Thyroid gland (tissue), 4 donors: ENCODE measurements at regions not wholly inside any gene's neighbourhood (a gene's known extent, or its start where the extent isn't known, plus 50 kb on each side); places are given as distances from the start of the nearest gene placed in this dataset. TPM values are rescaled to one million over a fixed set of nuclear protein-coding genes. Genes with fewer than 3 reads are reported as not detected.
A peak's percentile ranks its signal among the peaks of the same experiment; 100 is the strongest.

Source experiments
- DNase-seq, 2 donors: peaks; one replicate each; pipeline ENCODE4 v3.0.0-alpha.2; 2019
- H3K27ac ChIP-seq, 3 donors: fragments of 200-600 bp; sonication (generic); 1 replicate in 2 of 3; 2 replicates in 1 of 3; pipeline ENCODE4 v1.5.1; 2016 to 2019; ENCODE audit warnings: mild to moderate bottlenecking in 1 of 3, moderate library complexity in 1 of 3
- H3K27me3 ChIP-seq: fragments of 200-600 bp; sonication (generic); one replicate; pipeline ENCODE4 v1.5.1; 2019
- H3K36me3 ChIP-seq, 2 donors: fragments of 200-600 bp; sonication (generic); one replicate each; pipeline ENCODE4 v1.5.1; 2016 to 2019
- H3K4me1 ChIP-seq, 2 donors: fragments of 200-600 bp; sonication (generic); one replicate each; pipeline ENCODE4 v1.5.1; 2017 to 2019
- H3K4me3 ChIP-seq, 3 donors: fragments of 200-600 bp; sonication (generic); replicated peaks in 1 of 3; 1 replicate in 2 of 3; 2 replicates in 1 of 3; pipeline ENCODE4 v1.5.1; 2016; ENCODE audit warnings: mild to moderate bottlenecking in 1 of 3
- H3K9me3 ChIP-seq: fragments of 200-600 bp; sonication (generic); one replicate; pipeline ENCODE4 v1.5.1; 2017
- POLR2A ChIP-seq, 2 donors: fragments of 450-650 bp; IDR thresholded peaks; one replicate each; pipeline ENCODE4 v1.6.1; 2017; ENCODE audit warnings: antibody characterized with exemption in 2 of 2, mild to moderate bottlenecking in 2 of 2, moderate library complexity in 1 of 2
- WGBS, 2 donors: methylation state at CpG; one replicate each; pipeline ENCODE4 v1.1.5; 2017; 5-methylcytosine and 5-hydroxymethylcytosine counted together
- intact Hi-C: fragments of 100-400 bp; cut with DNase I; formaldehyde crosslinking; loops from one replicate; pipeline ENCODE4 v1.15.1; 2023
- small RNA-seq: library from RNA; depleted of rRNA; stranded (forward); fragments of <200 nt; gene quantifications from one replicate; pipeline ENCODE3, GENCODE V24; 2016
- TF ChIP-seq, protein P1 (sequence below), 6 experiments: fragments of 200-600 bp in 3 of 6; fragments of 450-650 bp in 3 of 6; sonication (generic) in 3 of 6; IDR thresholded peaks; one replicate each; pipeline ENCODE4 v1.5.1; 2016 to 2019; ENCODE audit warnings: antibody characterized with exemption in 6 of 6, mild to moderate bottlenecking in 2 of 6, inconsistent platforms in 1 of 6, moderate library complexity in 1 of 6

DNA sequence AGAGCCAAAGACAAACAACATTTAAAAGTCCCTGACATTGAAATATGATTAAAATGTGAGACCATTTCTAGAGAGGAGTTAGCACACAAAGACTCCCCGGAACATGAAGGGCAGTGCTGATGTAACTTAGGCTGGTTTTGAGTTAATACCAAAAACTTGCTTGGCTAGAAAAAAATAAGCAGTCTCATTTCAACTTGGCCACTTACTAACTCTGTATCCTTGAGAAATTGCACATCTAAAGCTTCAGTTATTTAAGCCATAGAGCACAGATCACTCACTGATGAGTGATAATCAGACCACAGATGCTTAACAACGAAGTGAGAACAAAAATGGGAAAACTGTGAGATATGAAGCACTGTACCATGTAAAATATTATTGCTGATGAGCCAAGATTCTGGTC is 65.9 kb upstream of the MAOA start:
- TF ChIP-seq, protein P1, sequence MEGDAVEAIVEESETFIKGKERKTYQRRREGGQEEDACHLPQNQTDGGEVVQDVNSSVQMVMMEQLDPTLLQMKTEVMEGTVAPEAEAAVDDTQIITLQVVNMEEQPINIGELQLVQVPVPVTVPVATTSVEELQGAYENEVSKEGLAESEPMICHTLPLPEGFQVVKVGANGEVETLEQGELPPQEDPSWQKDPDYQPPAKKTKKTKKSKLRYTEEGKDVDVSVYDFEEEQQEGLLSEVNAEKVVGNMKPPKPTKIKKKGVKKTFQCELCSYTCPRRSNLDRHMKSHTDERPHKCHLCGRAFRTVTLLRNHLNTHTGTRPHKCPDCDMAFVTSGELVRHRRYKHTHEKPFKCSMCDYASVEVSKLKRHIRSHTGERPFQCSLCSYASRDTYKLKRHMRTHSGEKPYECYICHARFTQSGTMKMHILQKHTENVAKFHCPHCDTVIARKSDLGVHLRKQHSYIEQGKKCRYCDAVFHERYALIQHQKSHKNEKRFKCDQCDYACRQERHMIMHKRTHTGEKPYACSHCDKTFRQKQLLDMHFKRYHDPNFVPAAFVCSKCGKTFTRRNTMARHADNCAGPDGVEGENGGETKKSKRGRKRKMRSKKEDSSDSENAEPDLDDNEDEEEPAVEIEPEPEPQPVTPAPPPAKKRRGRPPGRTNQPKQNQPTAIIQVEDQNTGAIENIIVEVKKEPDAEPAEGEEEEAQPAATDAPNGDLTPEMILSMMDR (IDR thresholded peaks at IDR 0.05), result no peak
- TF ChIP-seq POLR2A (IDR thresholded peaks at IDR 0.05), result no peak
- Histone ChIP-seq H3K9me3 (no peaks in the 10 kb centered on the region), H3K27ac (peak overlapping the region; percentile 68 to 87 (median 72)), H3K4me3 (no peak overlapping the region), H3K36me3 (no peaks in the 10 kb centered on the region), H3K27me3 (no peaks in the 10 kb centered on the region), H3K4me1 (peaks cover 0 to 20% of the 10 kb centered on the region in 2 donors)
- intact Hi-C loops, result no loop called here
- no peak for DNase-seq
- WGBS, 2 donors, result 20 to 34% methylated on average over 2 of the region's 2 CpGs

DNA sequence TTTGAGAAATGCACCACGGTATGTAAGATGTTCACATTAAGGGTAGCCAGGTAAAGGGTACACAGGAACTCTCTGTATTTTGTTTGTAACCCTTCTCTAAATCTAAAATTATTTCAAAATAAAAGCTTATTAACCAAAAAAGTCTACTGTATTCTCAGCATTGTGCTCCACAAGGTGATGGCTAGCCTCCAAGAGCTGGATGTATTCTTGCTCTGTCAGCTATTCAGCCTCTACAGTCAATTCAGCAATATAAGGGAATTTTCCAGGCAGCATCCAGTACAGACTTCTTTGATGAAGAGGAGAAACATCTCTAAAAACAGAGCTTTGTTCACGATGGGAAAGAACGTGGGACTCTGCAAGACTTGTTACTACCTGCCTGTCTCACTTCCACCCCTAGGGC is 63.5 kb upstream of the MAOA start:
- Histone ChIP-seq H3K4me1 (peaks cover 0 to 20% of the 10 kb centered on the region in 2 donors), H3K27me3 (no peaks in the 10 kb centered on the region), H3K27ac (peak overlapping the region in 1 of 3 donors; percentile 21), H3K9me3 (no peaks in the 10 kb centered on the region), H3K4me3 (no peak overlapping the region), H3K36me3 (no peaks in the 10 kb centered on the region)
- WGBS, 2 donors, result 47 to 52% methylated on average over 3 of the region's 3 CpGs
- intact Hi-C loops, result no loop called here
- TF ChIP-seq, protein P1 (IDR thresholded peaks at IDR 0.05), result no peak
- TF ChIP-seq POLR2A (IDR thresholded peaks at IDR 0.05), result no peak
- peak; percentile 30 to 45 for DNase-seq

DNA sequence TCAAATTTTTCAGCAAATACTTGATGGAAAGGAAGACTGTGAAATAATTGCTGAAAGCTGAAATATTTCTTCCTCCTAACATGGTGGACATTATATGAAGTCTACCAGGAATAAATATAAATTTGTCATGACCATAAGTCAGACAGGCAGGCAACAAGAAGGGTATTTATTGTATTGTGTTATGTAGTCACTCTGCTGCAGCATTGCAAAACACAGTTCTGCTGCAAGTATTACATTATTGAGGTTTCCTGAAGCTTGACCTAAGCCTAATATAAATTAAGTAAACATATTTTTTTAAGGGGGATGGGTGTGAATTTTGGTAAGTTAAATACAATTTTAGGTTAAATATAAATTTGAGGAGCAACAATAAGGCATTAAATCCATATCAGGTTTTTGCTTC is 60.2 kb upstream of the MAOA start:
- DNase-seq, result no peak
- no peaks in the 10 kb centered on the region for H3K36me3 ChIP-seq
- H3K4me1 ChIP-seq, result peaks cover 0 to 10% of the 10 kb centered on the region in 2 donors
- H3K27me3 ChIP-seq, result no peaks in the 10 kb centered on the region
- intact Hi-C loops, result no loop called here
- H3K27ac ChIP-seq, result no peak overlapping the region
- H3K4me3 ChIP-seq, result no peak overlapping the region
- no peaks in the 10 kb centered on the region for H3K9me3 ChIP-seq
- no peak for TF ChIP-seq POLR2A (IDR thresholded peaks at IDR 0.05)

DNA sequence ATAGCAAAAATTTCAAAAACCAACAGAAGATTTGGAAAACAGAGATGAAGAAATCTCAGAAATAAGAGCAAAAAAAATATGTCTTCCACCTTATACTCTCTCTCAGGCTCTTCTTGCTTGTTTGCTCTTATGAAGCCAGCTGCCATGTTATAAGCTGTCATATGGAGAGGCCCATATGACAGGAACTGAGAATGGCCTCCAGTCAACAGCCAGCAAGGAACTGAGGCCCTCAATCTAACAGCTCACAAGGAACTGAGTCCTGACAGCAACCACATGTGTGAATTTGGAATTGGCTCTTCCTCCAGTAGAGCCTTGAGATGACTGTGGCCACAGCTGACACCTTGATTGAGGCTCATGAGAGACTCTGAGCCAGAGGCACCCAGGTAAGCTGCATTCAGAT is 51.3 kb upstream of the MAOA start:
- Histone ChIP-seq H3K27ac (no peak overlapping the region), H3K27me3 (no peaks in the 10 kb centered on the region), H3K36me3 (no peaks in the 10 kb centered on the region), H3K9me3 (no peaks in the 10 kb centered on the region), H3K4me3 (no peak overlapping the region), H3K4me1 (no peaks in the 10 kb centered on the region)
- no peak for TF ChIP-seq POLR2A (IDR thresholded peaks at IDR 0.05)
- TF ChIP-seq, protein P1 (IDR thresholded peaks at IDR 0.05), result no peak
- intact Hi-C loops, result no loop called here
- no peak for DNase-seq

DNA sequence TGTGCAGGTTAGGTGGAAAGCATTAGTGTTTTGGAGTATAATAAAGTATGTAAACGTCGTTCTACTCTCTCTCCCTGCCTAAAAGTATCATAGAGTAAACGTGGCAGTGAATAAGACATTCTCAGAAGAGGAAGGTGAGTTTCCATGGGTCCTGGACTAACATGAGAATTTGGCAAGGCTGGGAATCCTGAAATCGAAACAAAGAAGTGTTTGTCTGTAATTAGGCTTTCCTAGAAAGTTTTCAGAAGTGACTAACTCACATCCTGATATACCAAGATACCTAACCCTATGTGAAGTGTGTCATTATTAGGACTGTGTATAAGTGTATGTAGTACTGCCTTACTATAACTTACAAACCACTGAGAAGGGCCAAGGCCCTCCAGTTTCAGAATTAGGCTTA is 50.7 kb upstream of the MAOA start:
- Histone ChIP-seq H3K9me3 (no peaks in the 10 kb centered on the region), H3K4me3 (no peak overlapping the region), H3K27ac (no peak overlapping the region), H3K27me3 (no peaks in the 10 kb centered on the region), H3K36me3 (no peaks in the 10 kb centered on the region), H3K4me1 (no peaks in the 10 kb centered on the region)
- intact Hi-C loops, result no loop called here
- TF ChIP-seq, protein P1 (IDR thresholded peaks at IDR 0.05), result no peak
- TF ChIP-seq POLR2A (IDR thresholded peaks at IDR 0.05), result no peak
- DNase-seq, result no peak
- WGBS, 2 donors, result 86 to 89% methylated on average over 4 of the region's 4 CpGs

Small RNA genes in the stretch of these regions (small RNA-seq; reads per million reads assigned to genes)
- gene AL451086.1, result not detected
